ENCODE measurements at regions not wholly inside any gene's neighbourhood (a gene's known extent, or its start where the extent isn't known, plus 50 kb on each side); places are given as distances from the start of the nearest gene placed in this dataset.

DNA sequence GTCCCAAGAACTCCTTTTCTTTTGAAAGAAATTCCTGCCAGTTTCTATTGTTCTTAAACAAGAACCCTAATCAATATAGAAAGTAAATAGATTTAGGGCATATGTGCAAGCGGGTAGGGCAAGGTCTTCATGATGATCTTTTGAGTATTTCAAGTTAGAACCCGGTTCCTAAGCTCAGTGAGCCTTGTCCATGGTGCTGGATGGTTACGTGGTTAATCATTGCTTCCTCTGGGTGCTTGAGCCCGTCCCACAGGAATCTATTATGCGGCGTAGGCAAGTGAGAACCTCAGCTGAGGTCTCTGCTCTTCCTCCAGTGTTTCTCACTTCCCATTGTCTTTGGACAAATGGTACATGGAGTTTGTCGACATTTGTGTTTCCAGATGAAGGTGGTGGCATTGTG lies 580.8 kb upstream of the EEF2KMT start:
- Mint-ChIP-seq H3K4me3 (no peak overlapping the region), H3K4me1 (ENCODE audit: low read depth in 2 of 2) (no peaks in the 10 kb centered on the region), H3K27ac (no peak overlapping the region), H3K27me3 (no peaks in the 10 kb centered on the region), H3K9me3 (peaks cover 9 to 26% of the 10 kb centered on the region in 2 donors), H3K36me3 (ENCODE audit: insufficient read depth) (no peaks in the 10 kb centered on the region)
- ATAC-seq (replicated peaks) (no peak), DNase-seq (no peak)

- H3K27me3 Mint-ChIP-seq = no peaks in the 10 kb centered on the region
- DNase-seq = no peak
- no peaks in the 10 kb centered on the region for H3K4me1 Mint-ChIP-seq (ENCODE audit: low read depth in 2 of 2)
- H3K27ac Mint-ChIP-seq = no peak overlapping the region
- peaks cover 2 to 12% of the 10 kb centered on the region in 2 donors for H3K9me3 Mint-ChIP-seq
- no peak for ATAC-seq (replicated peaks)
- H3K36me3 Mint-ChIP-seq (ENCODE audit: insufficient read depth) = no peaks in the 10 kb centered on the region
- no peak overlapping the region for H3K4me3 Mint-ChIP-seq
Measured at GRCh38 chr16:5671421-5671820, 573.8 kb upstream of the EEF2KMT start.

DNA sequence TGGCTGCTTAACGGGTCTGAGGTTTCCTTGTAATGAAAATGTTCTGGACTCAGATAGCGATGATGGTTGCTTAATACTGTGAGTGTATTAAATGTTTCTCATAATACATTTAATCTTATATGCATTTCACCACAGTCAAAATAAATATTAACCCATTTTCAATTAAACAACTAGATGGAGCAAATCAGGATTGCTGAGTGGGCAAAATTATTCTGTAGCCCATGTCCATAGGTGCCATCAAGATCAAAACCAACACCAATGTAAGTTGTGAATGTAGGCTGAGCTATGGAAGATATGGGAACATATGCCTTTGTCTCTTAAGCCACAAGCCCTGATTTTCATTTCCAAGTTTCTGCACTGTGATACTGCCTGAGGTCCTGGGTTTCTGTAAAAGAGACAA lies 572.6 kb upstream of the EEF2KMT start:
- Mint-ChIP-seq H3K4me1 (ENCODE audit: low read depth in 2 of 2) (no peaks in the 10 kb centered on the region), H3K9me3 (peaks cover 5% of the 10 kb centered on the region in 2 donors), H3K27me3 (no peaks in the 10 kb centered on the region), H3K27ac (no peak overlapping the region), H3K4me3 (no peak overlapping the region), H3K36me3 (ENCODE audit: insufficient read depth) (no peaks in the 10 kb centered on the region)
- ATAC-seq (replicated peaks) = no peak
- no peak for DNase-seq

DNA sequence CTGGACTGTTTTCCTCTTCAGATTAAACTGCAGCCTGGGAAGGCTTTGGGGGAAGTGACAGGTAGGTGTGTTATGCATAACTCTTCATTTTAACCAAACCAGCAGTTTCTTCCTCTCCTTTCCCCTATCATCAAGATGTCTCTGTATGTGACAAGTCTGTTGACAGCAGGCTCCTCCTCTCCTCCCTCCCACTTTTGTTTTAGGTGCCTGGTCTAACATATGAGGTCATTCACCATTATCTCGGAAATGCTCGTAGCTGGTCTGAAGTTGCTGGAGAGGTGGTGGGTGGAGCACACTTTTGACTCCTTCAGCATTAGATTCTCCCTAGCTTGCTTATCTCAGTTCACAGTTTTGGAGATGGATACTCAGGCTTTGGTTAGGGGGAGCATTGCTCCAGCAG lies 571.0 kb upstream of the EEF2KMT start:
- DNase-seq (no peak), ATAC-seq (replicated peaks) (no peak)
- Mint-ChIP-seq H3K9me3 (peaks cover 0 to 4% of the 10 kb centered on the region in 2 donors), H3K36me3 (ENCODE audit: insufficient read depth) (no peaks in the 10 kb centered on the region), H3K4me1 (ENCODE audit: low read depth in 2 of 2) (no peaks in the 10 kb centered on the region), H3K27me3 (no peaks in the 10 kb centered on the region), H3K27ac (no peak overlapping the region), H3K4me3 (no peak overlapping the region)

DNA sequence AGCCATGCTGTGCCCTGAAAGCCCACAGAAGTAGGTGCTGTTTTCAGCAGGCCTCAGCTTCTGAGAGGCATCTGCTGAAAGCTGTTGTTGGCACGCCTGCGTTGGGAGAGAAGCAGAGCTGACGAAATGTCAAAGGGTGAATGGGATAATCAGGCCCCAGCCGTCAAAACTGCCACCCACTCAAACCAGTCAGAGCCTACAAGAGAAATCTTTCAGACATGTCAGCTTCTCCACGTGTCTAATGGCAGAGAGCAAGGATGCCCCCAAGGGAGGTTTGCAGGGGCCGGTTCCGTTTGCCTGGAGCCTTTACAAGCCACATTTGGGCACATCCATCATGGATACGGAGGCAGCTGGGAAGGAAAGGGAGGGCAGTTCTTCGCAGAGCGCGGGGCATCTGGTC lies 568.2 kb upstream of the EEF2KMT start:
- Mint-ChIP-seq H3K27me3 (no peaks in the 10 kb centered on the region), H3K4me3 (no peak overlapping the region), H3K4me1 (ENCODE audit: low read depth in 2 of 2) (no peaks in the 10 kb centered on the region), H3K36me3 (ENCODE audit: insufficient read depth) (no peaks in the 10 kb centered on the region), H3K27ac (no peak overlapping the region), H3K9me3 (peaks cover 0 to 6% of the 10 kb centered on the region in 2 donors)
- no peak for DNase-seq
- ATAC-seq (replicated peaks) = no peak

DNA sequence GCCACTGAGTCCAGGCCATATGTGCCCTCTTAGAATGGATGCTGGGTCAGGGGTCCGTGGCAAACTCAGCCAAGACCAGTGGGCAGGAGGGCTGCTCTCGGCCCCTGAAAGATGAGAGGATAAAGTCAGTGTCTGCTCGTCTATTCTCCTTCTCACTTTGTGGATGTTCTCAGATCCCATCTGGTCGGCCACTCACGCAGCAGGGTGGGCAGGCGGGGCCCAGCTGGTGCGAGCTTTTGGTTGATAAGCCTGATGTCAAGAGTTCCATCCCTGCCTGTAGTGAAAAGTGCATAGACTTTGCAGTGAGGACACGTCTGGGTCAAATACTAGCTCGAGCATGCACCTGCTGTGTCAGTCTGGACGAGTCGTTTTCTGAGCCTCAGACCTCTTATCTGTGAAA lies 556.2 kb upstream of the EEF2KMT start:
- Mint-ChIP-seq H3K27me3 (no peaks in the 10 kb centered on the region), H3K36me3 (ENCODE audit: insufficient read depth) (no peaks in the 10 kb centered on the region), H3K4me1 (ENCODE audit: low read depth in 2 of 2) (no peaks in the 10 kb centered on the region), H3K9me3 (peaks cover 2 to 15% of the 10 kb centered on the region in 2 donors), H3K4me3 (no peak overlapping the region), H3K27ac (no peak overlapping the region)
- no peak for DNase-seq
- ATAC-seq (replicated peaks) = no peak

DNA sequence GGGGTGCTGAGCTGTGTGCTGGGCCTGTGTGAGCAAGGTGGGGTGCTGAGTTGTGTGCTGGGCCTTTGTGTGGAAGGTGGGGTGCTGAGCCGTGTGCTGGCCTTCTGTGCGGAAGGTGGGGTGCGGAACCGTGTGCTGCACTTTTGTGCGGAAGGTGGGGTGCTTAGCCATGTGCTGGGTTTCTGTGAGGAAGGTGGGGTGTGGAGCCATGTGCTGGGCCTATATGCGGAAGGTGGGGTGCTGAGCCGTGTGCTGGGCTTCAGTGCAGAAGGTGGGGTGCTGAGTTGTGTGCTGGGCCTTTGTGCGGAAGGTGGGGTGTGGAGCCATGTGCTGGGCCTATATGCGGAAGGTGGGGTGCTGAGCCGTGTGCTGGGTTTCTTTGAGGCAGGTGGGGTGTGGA lies 555.4 kb upstream of the EEF2KMT start:
- Mint-ChIP-seq H3K27me3 (no peaks in the 10 kb centered on the region), H3K4me3 (no peak overlapping the region), H3K4me1 (ENCODE audit: low read depth in 2 of 2) (no peaks in the 10 kb centered on the region), H3K36me3 (ENCODE audit: insufficient read depth) (no peaks in the 10 kb centered on the region), H3K9me3 (peaks cover 2 to 21% of the 10 kb centered on the region in 2 donors), H3K27ac (no peak overlapping the region)
- ATAC-seq (replicated peaks) (no peak), DNase-seq (no peak)

GRCh38 chr16:5649762-5650743 lies 552.5 kb upstream of the EEF2KMT start:
- ATAC-seq (replicated peaks) (no peak), DNase-seq (no peak)
- Mint-ChIP-seq H3K27me3 (no peaks in the 10 kb centered on the region), H3K4me3 (no peak overlapping the region), H3K36me3 (ENCODE audit: insufficient read depth) (no peaks in the 10 kb centered on the region), H3K4me1 (ENCODE audit: low read depth in 2 of 2) (no peaks in the 10 kb centered on the region), H3K27ac (no peak overlapping the region), H3K9me3 (peaks cover 2 to 16% of the 10 kb centered on the region in 2 donors)

DNA sequence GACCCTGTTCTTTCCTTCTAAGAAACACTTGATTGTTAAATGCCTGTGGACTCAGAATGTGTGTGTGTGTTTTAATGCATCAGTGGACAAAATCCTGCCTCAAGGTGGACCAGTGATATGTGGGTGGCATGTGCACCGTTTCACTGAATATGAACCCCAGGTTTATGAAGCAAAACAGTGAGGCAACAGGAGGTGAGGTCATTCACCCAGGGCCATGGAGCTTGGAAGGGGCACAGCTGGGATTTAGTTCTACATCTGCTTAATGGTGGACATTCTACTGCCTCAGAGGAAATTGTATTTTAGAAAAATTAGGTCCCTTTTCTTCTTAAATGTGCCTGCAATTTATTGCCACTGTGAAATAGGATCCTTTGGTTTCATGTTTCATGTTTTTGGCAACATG lies 549.5 kb upstream of the EEF2KMT start:
- H3K36me3 Mint-ChIP-seq (ENCODE audit: insufficient read depth) = no peaks in the 10 kb centered on the region
- peaks cover 2 to 8% of the 10 kb centered on the region in 2 donors for H3K9me3 Mint-ChIP-seq
- H3K27me3 Mint-ChIP-seq = no peaks in the 10 kb centered on the region
- no peaks in the 10 kb centered on the region for H3K4me1 Mint-ChIP-seq (ENCODE audit: low read depth in 2 of 2)
- H3K27ac Mint-ChIP-seq = no peak overlapping the region
- H3K4me3 Mint-ChIP-seq = no peak overlapping the region
- DNase-seq (no peak), ATAC-seq (replicated peaks) (no peak)

- Mint-ChIP-seq H3K4me3 (no peak overlapping the region), H3K27me3 (no peaks in the 10 kb centered on the region), H3K36me3 (ENCODE audit: insufficient read depth) (no peaks in the 10 kb centered on the region), H3K4me1 (ENCODE audit: low read depth in 2 of 2) (no peaks in the 10 kb centered on the region), H3K9me3 (peaks cover 9 to 25% of the 10 kb centered on the region in 2 donors), H3K27ac (no peak overlapping the region)
- no peak for ATAC-seq (replicated peaks)
- no peak for DNase-seq
Measured at GRCh38 chr16:5643855-5644531, 546.4 kb upstream of the EEF2KMT start.

DNA sequence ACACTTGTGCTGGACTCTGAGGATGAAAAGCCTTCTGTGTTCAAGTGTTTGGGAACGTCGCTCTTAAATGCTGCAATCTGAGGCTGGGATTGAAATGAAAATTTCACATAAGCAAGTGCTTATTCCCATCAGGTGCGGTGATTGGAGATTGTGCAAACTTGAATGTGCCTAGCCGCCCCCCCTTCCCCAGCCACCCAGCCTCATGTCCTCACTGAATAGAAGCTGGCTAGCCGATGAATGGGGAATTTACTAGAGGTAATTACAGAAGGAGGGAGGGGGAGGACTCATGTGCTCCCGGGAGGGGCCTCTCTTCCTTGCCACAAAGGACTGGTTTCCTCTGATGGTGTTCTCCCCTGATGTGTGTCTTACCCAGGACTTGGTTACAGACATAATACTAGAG lies 544.8 kb upstream of the EEF2KMT start:
- no peak for DNase-seq
- H3K4me1 Mint-ChIP-seq (ENCODE audit: low read depth in 2 of 2) = no peaks in the 10 kb centered on the region
- H3K36me3 Mint-ChIP-seq (ENCODE audit: insufficient read depth) = no peaks in the 10 kb centered on the region
- no peak overlapping the region for H3K27ac Mint-ChIP-seq
- no peak overlapping the region for H3K4me3 Mint-ChIP-seq
- ATAC-seq (replicated peaks) = no peak
- peaks cover 10 to 17% of the 10 kb centered on the region in 2 donors for H3K9me3 Mint-ChIP-seq
- H3K27me3 Mint-ChIP-seq = no peaks in the 10 kb centered on the region

- Mint-ChIP-seq H3K4me3 (no peak overlapping the region), H3K4me1 (ENCODE audit: low read depth in 2 of 2) (no peaks in the 10 kb centered on the region), H3K27me3 (no peaks in the 10 kb centered on the region), H3K36me3 (ENCODE audit: insufficient read depth) (no peaks in the 10 kb centered on the region), H3K27ac (no peak overlapping the region), H3K9me3 (peaks cover 10 to 17% of the 10 kb centered on the region in 2 donors)
- DNase-seq (no peak), ATAC-seq (replicated peaks) (no peak)
Measured at GRCh38 chr16:5642011-5642410, 544.4 kb upstream of the EEF2KMT start.

GRCh38 chr16:5640883-5641282 lies 543.3 kb upstream of the EEF2KMT start:
- H3K27me3 Mint-ChIP-seq = no peaks in the 10 kb centered on the region
- ATAC-seq (replicated peaks) = no peak
- no peak overlapping the region for H3K4me3 Mint-ChIP-seq
- H3K27ac Mint-ChIP-seq = no peak overlapping the region
- H3K36me3 Mint-ChIP-seq (ENCODE audit: insufficient read depth) = no peaks in the 10 kb centered on the region
- DNase-seq = no peak
- H3K9me3 Mint-ChIP-seq = peaks cover 10 to 17% of the 10 kb centered on the region in 2 donors
- no peaks in the 10 kb centered on the region for H3K4me1 Mint-ChIP-seq (ENCODE audit: low read depth in 2 of 2)

GRCh38 chr16:5639531-5639930 lies 541.9 kb upstream of the EEF2KMT start:
- no peak for ATAC-seq (replicated peaks)
- Mint-ChIP-seq H3K27ac (no peak overlapping the region), H3K36me3 (ENCODE audit: insufficient read depth) (no peaks in the 10 kb centered on the region), H3K9me3 (peaks cover 10 to 17% of the 10 kb centered on the region in 2 donors), H3K27me3 (no peaks in the 10 kb centered on the region), H3K4me1 (ENCODE audit: low read depth in 2 of 2) (no peaks in the 10 kb centered on the region), H3K4me3 (no peak overlapping the region)
- no peak for DNase-seq
